ENCODE measurements at regions not wholly inside any gene's neighbourhood (a gene's known extent, or its start where the extent isn't known, plus 50 kb on each side); places are given as distances from the start of the nearest gene placed in this dataset.

- H3K36me3 ChIP-seq (ENCODE audit: control insufficient read depth in 2 of 2, extremely low read depth in 1 of 2, insufficient read depth in 2 of 2, low read length in 2 of 2), result no peaks in the 10 kb centered on the region
- H3K79me2 ChIP-seq (ENCODE audit: control insufficient read depth, insufficient read depth, low read length), result no peaks in the 10 kb centered on the region
- H2AFZ ChIP-seq (ENCODE audit: control insufficient read depth, low read length), result no peak overlapping the region
- dilution Hi-C loops (cut with MboI; ENCODE audit: extremely low pct_ligation_motif_present, low sequenced_read_pairs), result no loop called here
- FAIRE-seq (no peak), DNase-seq (ENCODE audit: low read depth, low spot score) (no peak)
- H3K9me3 ChIP-seq (ENCODE audit: control insufficient read depth, low read depth, low read length), result peaks cover 5% of the 10 kb centered on the region
- no peaks in the 10 kb centered on the region for H3K4me1 ChIP-seq (ENCODE audit: control insufficient read depth, extremely low read depth, insufficient read depth, low read length)
- no peaks in the 10 kb centered on the region for H4K20me1 ChIP-seq (ENCODE audit: control insufficient read depth, extremely low read depth, insufficient read depth, low read length)
- no peak overlapping the region for H3K4me2 ChIP-seq (ENCODE audit: control insufficient read depth, extremely low read depth, insufficient read depth, low read depth, low read length)
- no peak overlapping the region for H3K9ac ChIP-seq (ENCODE audit: control insufficient read depth, extremely low read depth, insufficient read depth, low read length)
- TF ChIP-seq CTCF (optimal IDR thresholded peaks at IDR 0.05 in 1 of 3, IDR thresholded peaks at IDR 0.05 in 1 of 3, conservative IDR thresholded peaks at IDR 0.05 in 1 of 3; ENCODE audit: extremely low read depth in 1 of 3, insufficient read depth in 2 of 3, low read length in 3 of 3), result no peak
- no peak for TF ChIP-seq EZH2 (IDR thresholded peaks at IDR 0.05; ENCODE audit: low read length)
- H3K4me3 ChIP-seq (ENCODE audit: control insufficient read depth in 2 of 3, extremely low read depth in 1 of 3, insufficient read depth in 2 of 3, low read depth in 1 of 3, low read length in 3 of 3), result no peak overlapping the region
- no peaks in the 10 kb centered on the region for H3K27me3 ChIP-seq (ENCODE audit: control insufficient read depth, extremely low read depth, insufficient read depth, low read length)
- no peak overlapping the region for H3K27ac ChIP-seq (ENCODE audit: control insufficient read depth, insufficient read depth, low read length)
- no peaks in the 10 kb centered on the region for H3K9me1 ChIP-seq (ENCODE audit: control insufficient read depth, extremely low read depth, insufficient read depth, low read length)
These were observed 731.9 kb upstream of the SALL3 start for GRCh38 chr18:78247615-78248289.

GRCh38 chr18:78255013-78255412, 724.6 kb upstream of the SALL3 start:
- no peak overlapping the region for H3K27ac ChIP-seq (ENCODE audit: control insufficient read depth, insufficient read depth, low read length)
- no peaks in the 10 kb centered on the region for H3K36me3 ChIP-seq (ENCODE audit: control insufficient read depth in 2 of 2, extremely low read depth in 1 of 2, insufficient read depth in 2 of 2, low read length in 2 of 2)
- no peaks in the 10 kb centered on the region for H3K4me1 ChIP-seq (ENCODE audit: control insufficient read depth, extremely low read depth, insufficient read depth, low read length)
- FAIRE-seq, result no peak
- H3K9ac ChIP-seq (ENCODE audit: control insufficient read depth, extremely low read depth, insufficient read depth, low read length), result no peak overlapping the region
- TF ChIP-seq CTCF (optimal IDR thresholded peaks at IDR 0.05 in 1 of 3, IDR thresholded peaks at IDR 0.05 in 1 of 3, conservative IDR thresholded peaks at IDR 0.05 in 1 of 3; ENCODE audit: extremely low read depth in 1 of 3, insufficient read depth in 2 of 3, low read length in 3 of 3), result no peak
- TF ChIP-seq EZH2 (IDR thresholded peaks at IDR 0.05; ENCODE audit: low read length), result no peak
- no peaks in the 10 kb centered on the region for H3K27me3 ChIP-seq (ENCODE audit: control insufficient read depth, extremely low read depth, insufficient read depth, low read length)
- no peaks in the 10 kb centered on the region for H3K9me3 ChIP-seq (ENCODE audit: control insufficient read depth, low read depth, low read length)
- no peak overlapping the region for H3K4me2 ChIP-seq (ENCODE audit: control insufficient read depth, extremely low read depth, insufficient read depth, low read depth, low read length)
- DNase-seq (ENCODE audit: low read depth, low spot score), result no peak
- dilution Hi-C loops (cut with MboI; ENCODE audit: extremely low pct_ligation_motif_present, low sequenced_read_pairs), result no loop called here
- no peaks in the 10 kb centered on the region for H3K9me1 ChIP-seq (ENCODE audit: control insufficient read depth, extremely low read depth, insufficient read depth, low read length)
- H3K4me3 ChIP-seq (ENCODE audit: control insufficient read depth in 2 of 3, extremely low read depth in 1 of 3, insufficient read depth in 2 of 3, low read depth in 1 of 3, low read length in 3 of 3), result no peak overlapping the region
- no peaks in the 10 kb centered on the region for H4K20me1 ChIP-seq (ENCODE audit: control insufficient read depth, extremely low read depth, insufficient read depth, low read length)
- H2AFZ ChIP-seq (ENCODE audit: control insufficient read depth, low read length), result no peak overlapping the region
- H3K79me2 ChIP-seq (ENCODE audit: control insufficient read depth, insufficient read depth, low read length), result no peaks in the 10 kb centered on the region

Data from keratinocyte (primary cell).